Osteoblast (primary cell): ENCODE measurements at regions not wholly inside any gene's neighbourhood (a gene's known extent, or its start where the extent isn't known, plus 50 kb on each side); places are given as distances from the start of the nearest gene placed in this dataset.

ENCODE experiments used
- DNase-seq: peaks from one replicate; pipeline ENCODE4 v3.0.0; 2011; ENCODE audit warnings: low spot score, mixed read lengths; ENCODE audit not compliant: insufficient read length; ENCODE audit errors: missing footprints
- H2AFZ ChIP-seq: 2 replicates; pipeline ENCODE4 v1.6.0; 2011; ENCODE audit warnings: mild to moderate bottlenecking, low read length
- H3K27ac ChIP-seq: 2 replicates; pipeline ENCODE4 v1.5.1; 2011; ENCODE audit warnings: mild to moderate bottlenecking, low read depth, low read length, moderate library complexity
- H3K27me3 ChIP-seq: 2 replicates; pipeline ENCODE4 v1.6.0; 2012; ENCODE audit warnings: mild to moderate bottlenecking, control low read depth, inconsistent platforms, low read length, moderate library complexity; ENCODE audit not compliant: insufficient read depth
- H3K36me3 ChIP-seq: 2 replicates; pipeline ENCODE4 v1.5.1; 2011; ENCODE audit warnings: mild to moderate bottlenecking, low read length, control low read depth, moderate library complexity; ENCODE audit not compliant: insufficient read depth
- H3K4me1 ChIP-seq: 2 replicates; pipeline ENCODE4 v1.5.1; 2011; ENCODE audit warnings: mild to moderate bottlenecking, low read length, control low read depth, moderate library complexity; ENCODE audit not compliant: insufficient read depth
- H3K4me2 ChIP-seq: 2 replicates; pipeline ENCODE4 v1.6.0; 2011; ENCODE audit warnings: mild to moderate bottlenecking, low read length; ENCODE audit not compliant: insufficient read depth
- H3K4me3 ChIP-seq: fragments of 200-600 bp; sonication (generic); 3 replicates; pipeline ENCODE4 v1.5.1; 2012; ENCODE audit warnings: mild to moderate bottlenecking, low read length, inconsistent platforms; ENCODE audit not compliant: insufficient read depth
- H3K79me2 ChIP-seq: 2 replicates; pipeline ENCODE4 v1.6.0; 2012; ENCODE audit warnings: mild to moderate bottlenecking, low read length, control low read depth, inconsistent platforms; ENCODE audit not compliant: insufficient read depth
- H3K9me3 ChIP-seq: 2 replicates; pipeline ENCODE4 v1.5.1; 2011; ENCODE audit warnings: low read depth, low read length, control low read depth
- H4K20me1 ChIP-seq: 2 replicates; pipeline ENCODE4 v1.6.0; 2012; ENCODE audit warnings: mild to moderate bottlenecking, low read length, control low read depth; ENCODE audit not compliant: insufficient read depth
- TF ChIP-seq, protein P1 (sequence below): IDR thresholded peaks from 2 replicates; pipeline ENCODE4 v1.5.1; 2011; ENCODE audit warnings: mild to moderate bottlenecking, low read depth, low read length, moderate library complexity; ENCODE audit errors: extremely low read depth

DNA sequence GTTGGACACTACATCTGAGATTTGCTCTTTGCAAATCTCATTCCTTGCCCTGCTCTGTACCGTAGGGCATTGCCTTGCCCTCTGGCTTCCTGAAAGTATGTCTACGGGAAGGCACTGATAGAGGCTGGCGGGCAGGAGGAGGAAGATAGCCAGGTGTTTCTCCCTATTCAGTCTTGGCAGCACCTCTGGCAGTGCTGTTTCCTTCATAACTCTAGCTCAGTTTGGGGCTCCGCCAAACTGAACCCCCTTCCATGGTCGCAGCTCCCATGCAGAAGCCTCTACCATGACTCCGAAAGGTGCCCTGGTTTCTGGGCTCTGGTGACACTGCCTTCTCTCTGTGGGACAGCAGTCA, 122.3 kb upstream of the PRR20G start:
- Histone ChIP-seq H3K27me3 (peaks cover 10% of the 10 kb centered on the region), H3K79me2 (no peaks in the 10 kb centered on the region), H3K4me2 (no peak overlapping the region), H2AFZ (no peak overlapping the region), H3K27ac (no peak overlapping the region), H3K4me1 (no peaks in the 10 kb centered on the region), H3K9me3 (no peaks in the 10 kb centered on the region), H4K20me1 (no peaks in the 10 kb centered on the region), H3K4me3 (no peak overlapping the region), H3K36me3 (no peaks in the 10 kb centered on the region)
- DNase-seq = no peak
- TF ChIP-seq, protein P1, sequence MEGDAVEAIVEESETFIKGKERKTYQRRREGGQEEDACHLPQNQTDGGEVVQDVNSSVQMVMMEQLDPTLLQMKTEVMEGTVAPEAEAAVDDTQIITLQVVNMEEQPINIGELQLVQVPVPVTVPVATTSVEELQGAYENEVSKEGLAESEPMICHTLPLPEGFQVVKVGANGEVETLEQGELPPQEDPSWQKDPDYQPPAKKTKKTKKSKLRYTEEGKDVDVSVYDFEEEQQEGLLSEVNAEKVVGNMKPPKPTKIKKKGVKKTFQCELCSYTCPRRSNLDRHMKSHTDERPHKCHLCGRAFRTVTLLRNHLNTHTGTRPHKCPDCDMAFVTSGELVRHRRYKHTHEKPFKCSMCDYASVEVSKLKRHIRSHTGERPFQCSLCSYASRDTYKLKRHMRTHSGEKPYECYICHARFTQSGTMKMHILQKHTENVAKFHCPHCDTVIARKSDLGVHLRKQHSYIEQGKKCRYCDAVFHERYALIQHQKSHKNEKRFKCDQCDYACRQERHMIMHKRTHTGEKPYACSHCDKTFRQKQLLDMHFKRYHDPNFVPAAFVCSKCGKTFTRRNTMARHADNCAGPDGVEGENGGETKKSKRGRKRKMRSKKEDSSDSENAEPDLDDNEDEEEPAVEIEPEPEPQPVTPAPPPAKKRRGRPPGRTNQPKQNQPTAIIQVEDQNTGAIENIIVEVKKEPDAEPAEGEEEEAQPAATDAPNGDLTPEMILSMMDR = no peak

GRCh38 chr3:127409421-127410136, 121.7 kb upstream of the PRR20G start:
- H4K20me1 ChIP-seq = no peaks in the 10 kb centered on the region
- H3K9me3 ChIP-seq = no peaks in the 10 kb centered on the region
- H2AFZ ChIP-seq = no peak overlapping the region
- no peaks in the 10 kb centered on the region for H3K4me1 ChIP-seq
- H3K27me3 ChIP-seq = peaks cover 8% of the 10 kb centered on the region
- no peaks in the 10 kb centered on the region for H3K36me3 ChIP-seq
- TF ChIP-seq, protein P1 = no peak
- no peak overlapping the region for H3K27ac ChIP-seq
- no peak for DNase-seq
- no peaks in the 10 kb centered on the region for H3K79me2 ChIP-seq
- no peak overlapping the region for H3K4me2 ChIP-seq
- no peak overlapping the region for H3K4me3 ChIP-seq

- H3K4me1 ChIP-seq = no peaks in the 10 kb centered on the region
- H3K27ac ChIP-seq = no peak overlapping the region
- H3K36me3 ChIP-seq = no peaks in the 10 kb centered on the region
- no peak overlapping the region for H2AFZ ChIP-seq
- TF ChIP-seq, protein P1 = no peak
- no peak for DNase-seq
- H3K79me2 ChIP-seq = no peaks in the 10 kb centered on the region
- no peaks in the 10 kb centered on the region for H3K9me3 ChIP-seq
- H3K27me3 ChIP-seq = peaks cover 8% of the 10 kb centered on the region
- no peaks in the 10 kb centered on the region for H4K20me1 ChIP-seq
- H3K4me2 ChIP-seq = no peak overlapping the region
- no peak overlapping the region for H3K4me3 ChIP-seq
Measured at GRCh38 chr3:127408684-127409420, 121.0 kb upstream of the PRR20G start.

DNA sequence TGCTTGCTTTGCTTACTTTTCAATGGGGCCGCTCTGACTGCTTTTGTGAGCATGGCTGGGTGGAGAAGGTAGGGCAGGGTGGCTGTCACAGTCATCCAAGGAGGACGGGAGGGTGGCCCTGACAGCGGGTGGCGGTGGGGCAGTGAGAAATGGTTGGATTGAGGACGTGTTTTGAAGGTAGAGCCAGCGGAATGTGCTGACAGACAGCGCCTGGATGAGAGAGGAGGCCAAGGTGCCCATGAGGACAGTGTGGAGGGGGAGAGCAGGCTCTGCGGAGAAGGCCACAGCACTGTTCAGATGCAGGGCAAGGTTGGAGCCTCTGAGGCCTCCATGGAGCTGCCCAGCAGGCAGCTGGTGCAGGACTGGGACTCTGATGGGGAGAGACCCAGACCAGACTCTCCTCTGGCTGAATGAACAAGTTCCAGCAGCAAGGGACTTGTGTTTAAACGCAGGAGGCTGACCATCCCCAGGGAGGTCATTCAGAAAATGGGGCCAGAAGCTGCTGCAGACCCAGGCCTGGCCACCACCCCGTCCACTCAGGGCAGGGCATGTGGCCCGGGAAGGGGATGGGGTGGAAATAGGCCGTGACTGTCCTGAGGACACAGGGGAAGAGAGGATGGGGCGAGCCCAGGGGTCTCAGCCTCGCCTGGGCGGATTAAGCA, 120.3 kb upstream of the PRR20G start:
- Histone ChIP-seq H3K9me3 (no peaks in the 10 kb centered on the region), H2AFZ (no peak overlapping the region), H3K4me1 (no peaks in the 10 kb centered on the region), H4K20me1 (no peaks in the 10 kb centered on the region), H3K27me3 (peaks cover 7% of the 10 kb centered on the region), H3K4me2 (no peak overlapping the region), H3K4me3 (no peak overlapping the region), H3K36me3 (no peaks in the 10 kb centered on the region), H3K27ac (no peak overlapping the region), H3K79me2 (no peaks in the 10 kb centered on the region)
- TF ChIP-seq, protein P1 = no peak
- DNase-seq = no peak
